GM12875 (cell line): ENCODE measurements at regions not wholly inside any gene's neighbourhood (a gene's known extent, or its start where the extent isn't known, plus 50 kb on each side); places are given as distances from the start of the nearest gene placed in this dataset.

Experiments used
- H3K4me3 ChIP-seq: one replicate; pipeline ENCODE4 v1.5.1; 2011; ENCODE audit warnings: low read depth, low read length, control low read depth
- CTCF ChIP-seq: IDR thresholded peaks from 2 replicates; pipeline ENCODE4 v1.5.1; 2011; ENCODE audit warnings: low read depth, mild to moderate bottlenecking, control low read depth, inconsistent platforms, low read length, moderate library complexity, borderline replicate concordance; ENCODE audit not compliant: insufficient read depth

- no peak for TF ChIP-seq CTCF
- no peak overlapping the region for H3K4me3 ChIP-seq
Observed at GRCh38 chr4:132587626-132588025, 561.5 kb upstream of the PCDH10 start.

DNA sequence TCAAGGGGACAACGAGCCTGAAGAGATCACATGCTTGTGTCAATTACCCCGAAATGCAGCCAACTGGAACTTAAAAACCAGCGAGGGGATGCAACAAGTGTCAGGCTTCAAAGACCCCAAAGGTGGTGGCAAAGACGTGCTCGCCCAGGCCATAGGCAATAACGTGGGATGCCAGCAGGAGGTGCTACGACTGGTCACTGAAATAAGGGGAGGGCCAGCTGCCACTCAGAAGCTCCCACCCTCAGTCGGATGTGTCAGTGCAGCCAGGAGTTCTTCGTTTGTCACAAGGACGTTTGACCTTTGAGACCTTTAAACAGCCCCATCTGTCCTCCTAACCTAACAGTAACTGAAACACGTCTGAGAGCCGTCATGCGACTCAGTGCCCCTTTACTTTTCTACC lies 556.8 kb upstream of the PCDH10 start:
- no peak overlapping the region for H3K4me3 ChIP-seq
- TF ChIP-seq CTCF = no peak

DNA sequence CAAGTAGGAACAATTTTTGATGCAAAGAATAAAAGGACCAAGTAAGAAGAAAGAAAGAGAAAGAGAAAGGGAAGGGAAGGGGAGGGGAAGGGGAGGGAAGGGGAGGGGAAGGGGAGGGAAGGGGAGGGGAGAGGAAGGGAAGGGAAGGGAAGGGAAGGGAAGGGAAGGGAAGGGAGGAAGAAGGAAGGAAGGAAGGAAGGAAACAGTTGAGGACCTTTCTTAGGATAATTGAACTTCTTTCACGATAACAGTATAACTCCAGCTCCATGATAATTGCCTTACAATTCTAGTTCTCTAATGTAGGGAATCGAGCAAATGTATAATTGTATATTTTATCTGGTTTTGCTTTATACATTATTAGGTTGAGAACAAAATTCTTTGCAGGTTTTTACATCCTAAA lies 556.2 kb upstream of the PCDH10 start:
- no peak overlapping the region for H3K4me3 ChIP-seq
- no peak for TF ChIP-seq CTCF

DNA sequence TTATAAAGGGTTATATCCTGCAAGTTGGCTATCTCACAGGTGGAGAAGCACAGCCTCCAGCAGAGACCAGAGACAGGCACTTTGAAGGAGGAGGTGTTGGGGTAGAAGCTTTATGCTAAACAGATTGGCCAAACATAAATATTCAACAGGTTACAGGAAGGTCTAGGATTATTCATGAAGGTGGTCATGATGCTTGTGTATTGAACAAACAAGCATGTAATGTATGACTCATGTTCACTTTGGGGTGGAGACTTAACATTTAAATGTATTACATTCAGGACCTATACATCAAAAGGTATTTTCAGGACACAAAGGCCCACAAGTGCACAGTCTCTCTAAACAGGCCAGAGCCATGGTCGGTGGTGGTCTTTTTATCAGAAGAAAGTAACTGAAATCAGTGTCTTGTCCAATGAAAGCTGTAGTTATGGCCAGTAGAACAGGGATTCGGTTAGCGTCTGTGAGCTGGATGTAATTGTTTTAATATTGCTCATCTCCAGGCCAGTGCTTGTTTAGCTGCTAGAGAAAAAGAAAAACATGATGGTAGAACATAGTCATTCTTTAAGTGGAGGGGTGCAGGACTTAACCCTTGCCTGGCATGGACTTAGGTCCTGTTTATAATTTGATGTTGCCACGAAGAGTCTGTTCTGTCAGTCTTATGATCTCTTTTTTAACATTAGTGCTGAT lies 555.2 kb upstream of the PCDH10 start:
- no peak overlapping the region for H3K4me3 ChIP-seq
- TF ChIP-seq CTCF = no peak

- H3K4me3 ChIP-seq = no peak overlapping the region
- TF ChIP-seq CTCF = no peak
Observed at GRCh38 chr4:132596186-132596585, 552.9 kb upstream of the PCDH10 start.

- no peak overlapping the region for H3K4me3 ChIP-seq
- TF ChIP-seq CTCF = no peak
Observed at GRCh38 chr4:132605551-132605950, 543.5 kb upstream of the PCDH10 start.

DNA sequence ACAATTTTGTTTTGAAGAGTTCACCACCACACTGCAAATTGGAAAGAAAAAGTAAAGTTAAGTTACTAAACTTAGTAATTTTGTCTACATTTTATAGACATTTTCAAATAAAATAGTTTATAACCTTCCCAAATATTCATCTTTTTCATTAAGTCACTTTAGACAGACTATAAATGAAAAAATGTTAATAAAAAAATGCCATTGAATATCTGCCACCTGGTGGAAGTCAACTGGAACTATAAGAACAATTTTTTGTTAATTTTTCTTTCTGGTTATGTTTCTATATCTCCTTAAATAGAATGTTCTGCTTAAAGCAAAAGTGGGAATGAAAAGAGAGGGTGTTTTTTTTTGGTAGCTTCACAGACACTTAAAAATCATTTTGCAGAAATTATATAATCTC lies 534.4 kb upstream of the PCDH10 start:
- H3K4me3 ChIP-seq = no peak overlapping the region
- TF ChIP-seq CTCF = no peak
